ENCODE measurements at regions not wholly inside any gene's neighbourhood (a gene's known extent, or its start where the extent isn't known, plus 50 kb on each side); places are given as distances from the start of the nearest gene placed in this dataset.
A peak's percentile ranks its signal among the peaks of the same experiment; 100 is the strongest.

GRCh38 chr5:18745988-18746615 is 1111.8 kb downstream of the TAF11L14 start:
- Mint-ChIP-seq H3K27me3 (ENCODE audit: low read depth) (no peaks in the 10 kb centered on the region), H3K36me3 (ENCODE audit: low read depth) (peaks cover 20% of the 10 kb centered on the region), H3K4me3 (peak overlapping the region; percentile 94), H3K27ac (peak overlapping the region; percentile 93), H3K4me1 (ENCODE audit: low read depth) (peaks cover 41% of the 10 kb centered on the region), H3K9me3 (peaks cover 3% of the 10 kb centered on the region)
- peak; percentile 65 for DNase-seq (ENCODE audit: low spot score)

- no peak overlapping the region for H3K4me3 Mint-ChIP-seq
- peaks cover 3% of the 10 kb centered on the region for H3K9me3 Mint-ChIP-seq
- no peak overlapping the region for H3K27ac Mint-ChIP-seq
- H3K27me3 Mint-ChIP-seq (ENCODE audit: low read depth) = no peaks in the 10 kb centered on the region
- peaks cover 3% of the 10 kb centered on the region for H3K36me3 Mint-ChIP-seq (ENCODE audit: low read depth)
- H3K4me1 Mint-ChIP-seq (ENCODE audit: low read depth) = peaks cover 29% of the 10 kb centered on the region
- DNase-seq (ENCODE audit: low spot score) = peak; percentile 61
Measured at GRCh38 chr5:18749763-18750162, 1115.5 kb downstream of the TAF11L14 start.

GRCh38 chr5:18752317-18752716 is 1118.1 kb downstream of the TAF11L14 start:
- no peak overlapping the region for H3K27ac Mint-ChIP-seq

GRCh38 chr5:18754201-18754600 is 1119.9 kb downstream of the TAF11L14 start:
- H3K27me3 Mint-ChIP-seq (ENCODE audit: low read depth) = no peaks in the 10 kb centered on the region
- H3K9me3 Mint-ChIP-seq = peaks cover 3% of the 10 kb centered on the region
- peaks cover 3% of the 10 kb centered on the region for H3K36me3 Mint-ChIP-seq (ENCODE audit: low read depth)
- H3K4me3 Mint-ChIP-seq = no peak overlapping the region
- no peak for DNase-seq (ENCODE audit: low spot score)
- H3K27ac Mint-ChIP-seq = no peak overlapping the region
- H3K4me1 Mint-ChIP-seq (ENCODE audit: low read depth) = peaks cover 17% of the 10 kb centered on the region

More at GRCh38 chr5:18752317-18752716, 1118.1 kb downstream of the TAF11L14 start:
- no peaks in the 10 kb centered on the region for H3K27me3 Mint-ChIP-seq (ENCODE audit: low read depth)
- DNase-seq (ENCODE audit: low spot score) = no peak
- H3K4me3 Mint-ChIP-seq = no peak overlapping the region
- peaks cover 3% of the 10 kb centered on the region for H3K36me3 Mint-ChIP-seq (ENCODE audit: low read depth)
- H3K9me3 Mint-ChIP-seq = peaks cover 3% of the 10 kb centered on the region
- H3K4me1 Mint-ChIP-seq (ENCODE audit: low read depth) = peaks cover 18% of the 10 kb centered on the region

GRCh38 chr5:18761801-18762200 is 1127.5 kb downstream of the TAF11L14 start:
- Mint-ChIP-seq H3K36me3 (ENCODE audit: low read depth) (no peaks in the 10 kb centered on the region), H3K27me3 (ENCODE audit: low read depth) (peaks cover 4% of the 10 kb centered on the region), H3K4me1 (ENCODE audit: low read depth) (peaks cover 7% of the 10 kb centered on the region), H3K27ac (no peak overlapping the region), H3K4me3 (no peak overlapping the region), H3K9me3 (no peaks in the 10 kb centered on the region)
- no peak for DNase-seq (ENCODE audit: low spot score)

- Mint-ChIP-seq H3K4me1 (ENCODE audit: low read depth) (peaks cover 6% of the 10 kb centered on the region), H3K27me3 (ENCODE audit: low read depth) (peaks cover 4% of the 10 kb centered on the region), H3K27ac (no peak overlapping the region), H3K9me3 (no peaks in the 10 kb centered on the region), H3K36me3 (ENCODE audit: low read depth) (no peaks in the 10 kb centered on the region), H3K4me3 (no peak overlapping the region)
- DNase-seq (ENCODE audit: low spot score) = no peak
Measured at GRCh38 chr5:18764161-18764560, 1129.9 kb downstream of the TAF11L14 start.

GRCh38 chr5:18765304-18765703 is 1131.0 kb downstream of the TAF11L14 start:
- peaks cover 4% of the 10 kb centered on the region for H3K27me3 Mint-ChIP-seq (ENCODE audit: low read depth)
- H3K4me1 Mint-ChIP-seq (ENCODE audit: low read depth) = peaks cover 6% of the 10 kb centered on the region
- H3K36me3 Mint-ChIP-seq (ENCODE audit: low read depth) = no peaks in the 10 kb centered on the region
- H3K9me3 Mint-ChIP-seq = no peaks in the 10 kb centered on the region
- no peak overlapping the region for H3K27ac Mint-ChIP-seq
- no peak overlapping the region for H3K4me3 Mint-ChIP-seq
- DNase-seq (ENCODE audit: low spot score) = no peak

- Mint-ChIP-seq H3K27ac (no peak overlapping the region), H3K27me3 (ENCODE audit: low read depth) (peaks cover 2% of the 10 kb centered on the region), H3K9me3 (no peaks in the 10 kb centered on the region), H3K4me1 (ENCODE audit: low read depth) (no peaks in the 10 kb centered on the region), H3K4me3 (no peak overlapping the region), H3K36me3 (ENCODE audit: low read depth) (no peaks in the 10 kb centered on the region)
- no peak for DNase-seq (ENCODE audit: low spot score)
Measured at GRCh38 chr5:18771097-18771610, 1136.9 kb downstream of the TAF11L14 start.

GRCh38 chr5:18772475-18772874 is 1138.2 kb downstream of the TAF11L14 start:
- H3K4me3 Mint-ChIP-seq = no peak overlapping the region
- no peaks in the 10 kb centered on the region for H3K36me3 Mint-ChIP-seq (ENCODE audit: low read depth)
- no peak overlapping the region for H3K27ac Mint-ChIP-seq
- H3K27me3 Mint-ChIP-seq (ENCODE audit: low read depth) = no peaks in the 10 kb centered on the region
- no peak for DNase-seq (ENCODE audit: low spot score)
- H3K9me3 Mint-ChIP-seq = no peaks in the 10 kb centered on the region
- no peaks in the 10 kb centered on the region for H3K4me1 Mint-ChIP-seq (ENCODE audit: low read depth)

- no peak for DNase-seq (ENCODE audit: low spot score)
- no peak overlapping the region for H3K4me3 Mint-ChIP-seq
- H3K9me3 Mint-ChIP-seq = no peaks in the 10 kb centered on the region
- H3K27me3 Mint-ChIP-seq (ENCODE audit: low read depth) = no peaks in the 10 kb centered on the region
- H3K4me1 Mint-ChIP-seq (ENCODE audit: low read depth) = no peaks in the 10 kb centered on the region
- no peaks in the 10 kb centered on the region for H3K36me3 Mint-ChIP-seq (ENCODE audit: low read depth)
- H3K27ac Mint-ChIP-seq = no peak overlapping the region
Measured at GRCh38 chr5:18778225-18778624, 1144.0 kb downstream of the TAF11L14 start.

- Mint-ChIP-seq H3K27ac (no peak overlapping the region), H3K36me3 (ENCODE audit: low read depth) (no peaks in the 10 kb centered on the region), H3K27me3 (ENCODE audit: low read depth) (no peaks in the 10 kb centered on the region), H3K9me3 (no peaks in the 10 kb centered on the region), H3K4me3 (no peak overlapping the region), H3K4me1 (ENCODE audit: low read depth) (no peaks in the 10 kb centered on the region)
- no peak for DNase-seq (ENCODE audit: low spot score)
Measured at GRCh38 chr5:18789218-18789998, 1155.1 kb downstream of the TAF11L14 start.

GRCh38 chr5:18792145-18792544 is 1157.9 kb downstream of the TAF11L14 start:
- Mint-ChIP-seq H3K4me3 (no peak overlapping the region), H3K9me3 (no peaks in the 10 kb centered on the region), H3K27me3 (ENCODE audit: low read depth) (no peaks in the 10 kb centered on the region), H3K4me1 (ENCODE audit: low read depth) (no peaks in the 10 kb centered on the region), H3K27ac (no peak overlapping the region), H3K36me3 (ENCODE audit: low read depth) (no peaks in the 10 kb centered on the region)
- DNase-seq (ENCODE audit: low spot score) = no peak

GRCh38 chr5:18797222-18797621 is 1163.0 kb downstream of the TAF11L14 start:
- no peaks in the 10 kb centered on the region for H3K9me3 Mint-ChIP-seq
- no peak overlapping the region for H3K4me3 Mint-ChIP-seq
- H3K27ac Mint-ChIP-seq = no peak overlapping the region
- H3K36me3 Mint-ChIP-seq (ENCODE audit: low read depth) = no peaks in the 10 kb centered on the region
- H3K4me1 Mint-ChIP-seq (ENCODE audit: low read depth) = no peaks in the 10 kb centered on the region
- DNase-seq (ENCODE audit: low spot score) = no peak
- no peaks in the 10 kb centered on the region for H3K27me3 Mint-ChIP-seq (ENCODE audit: low read depth)

GRCh38 chr5:18798058-18798457 is 1163.8 kb downstream of the TAF11L14 start:
- no peaks in the 10 kb centered on the region for H3K27me3 Mint-ChIP-seq (ENCODE audit: low read depth)
- no peaks in the 10 kb centered on the region for H3K36me3 Mint-ChIP-seq (ENCODE audit: low read depth)
- H3K27ac Mint-ChIP-seq = no peak overlapping the region
- H3K4me3 Mint-ChIP-seq = no peak overlapping the region
- no peak for DNase-seq (ENCODE audit: low spot score)
- H3K9me3 Mint-ChIP-seq = no peaks in the 10 kb centered on the region
- H3K4me1 Mint-ChIP-seq (ENCODE audit: low read depth) = no peaks in the 10 kb centered on the region

All from T-helper 2 cell treated with Interferon-gamma antibody and Interleukin-4, amounts not matched to agents 5 μg/mL and 100 μg/mL, for 36 hours (primary cell).